ENCODE measurements at regions not wholly inside any gene's neighbourhood (a gene's known extent, or its start where the extent isn't known, plus 50 kb on each side); places are given as distances from the start of the nearest gene placed in this dataset.

DNA sequence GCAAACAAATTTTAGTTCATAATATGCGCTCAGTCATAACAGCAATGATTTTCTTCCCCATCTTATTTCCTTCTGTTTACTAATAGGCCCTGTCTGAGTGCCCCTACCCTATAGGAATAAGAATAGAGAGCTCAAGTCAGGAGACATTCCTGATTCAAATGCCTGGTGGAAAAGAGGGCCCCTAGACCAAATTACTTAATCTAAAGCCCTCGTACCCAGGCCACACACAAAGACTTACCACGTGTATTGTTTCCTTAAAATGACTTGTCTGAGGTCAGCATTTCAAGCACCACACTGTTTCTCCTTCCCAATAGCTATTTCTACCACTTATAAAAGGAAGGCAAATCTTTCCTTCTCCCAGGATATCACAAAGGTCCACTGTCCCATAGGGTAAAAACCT, 314.9 kb upstream of the TMTC1 start:
- TF ChIP-seq, protein P1, sequence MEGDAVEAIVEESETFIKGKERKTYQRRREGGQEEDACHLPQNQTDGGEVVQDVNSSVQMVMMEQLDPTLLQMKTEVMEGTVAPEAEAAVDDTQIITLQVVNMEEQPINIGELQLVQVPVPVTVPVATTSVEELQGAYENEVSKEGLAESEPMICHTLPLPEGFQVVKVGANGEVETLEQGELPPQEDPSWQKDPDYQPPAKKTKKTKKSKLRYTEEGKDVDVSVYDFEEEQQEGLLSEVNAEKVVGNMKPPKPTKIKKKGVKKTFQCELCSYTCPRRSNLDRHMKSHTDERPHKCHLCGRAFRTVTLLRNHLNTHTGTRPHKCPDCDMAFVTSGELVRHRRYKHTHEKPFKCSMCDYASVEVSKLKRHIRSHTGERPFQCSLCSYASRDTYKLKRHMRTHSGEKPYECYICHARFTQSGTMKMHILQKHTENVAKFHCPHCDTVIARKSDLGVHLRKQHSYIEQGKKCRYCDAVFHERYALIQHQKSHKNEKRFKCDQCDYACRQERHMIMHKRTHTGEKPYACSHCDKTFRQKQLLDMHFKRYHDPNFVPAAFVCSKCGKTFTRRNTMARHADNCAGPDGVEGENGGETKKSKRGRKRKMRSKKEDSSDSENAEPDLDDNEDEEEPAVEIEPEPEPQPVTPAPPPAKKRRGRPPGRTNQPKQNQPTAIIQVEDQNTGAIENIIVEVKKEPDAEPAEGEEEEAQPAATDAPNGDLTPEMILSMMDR (conservative IDR thresholded peaks at IDR 0.05; ENCODE audit: low read length), result no peak
- TF ChIP-seq EZH2phosphoT487 (IDR thresholded peaks at IDR 0.05; ENCODE audit: borderline replicate concordance), result no peak

Measured in Loucy (cell line).